ENCODE measurements at regions not wholly inside any gene's neighbourhood (a gene's known extent, or its start where the extent isn't known, plus 50 kb on each side); places are given as distances from the start of the nearest gene placed in this dataset.

- DNase-seq: no peak
- H3K4me1 ChIP-seq (ENCODE audit: control insufficient read depth in 1 of 2, insufficient read depth in 2 of 2, low read length in 2 of 2): no peaks in the 10 kb centered on the region
- WGBS, 2 donors: 85 to 93% methylated on average over 1 of the region's 1 CpG
- intact Hi-C loops (cut with DNase I): no loop called here
- H3K27me3 ChIP-seq (ENCODE audit: control insufficient read depth in 1 of 2, insufficient read depth in 2 of 2, low read length in 1 of 2): no peaks in the 10 kb centered on the region
- no peak overlapping the region for H3K4me3 ChIP-seq (ENCODE audit: low read length in 2 of 2)
- no peaks in the 10 kb centered on the region for H3K36me3 ChIP-seq (ENCODE audit: control insufficient read depth in 1 of 2, insufficient read depth in 2 of 2, low read length in 1 of 2)
- no peaks in the 10 kb centered on the region for H3K9me3 ChIP-seq (ENCODE audit: control insufficient read depth, low read length)
- no peak for ATAC-seq (ENCODE audit: low FRiP score)
- no peak overlapping the region for H3K27ac ChIP-seq (ENCODE audit: low read depth in 1 of 2, low read length in 2 of 2)
Measured at GRCh38 chr5:93161661-93162654, 419.1 kb downstream of the NR2F1-AS1 start.

- H3K27me3 ChIP-seq (ENCODE audit: control insufficient read depth in 1 of 2, insufficient read depth in 2 of 2, low read length in 1 of 2): no peaks in the 10 kb centered on the region
- H3K4me1 ChIP-seq (ENCODE audit: control insufficient read depth in 1 of 2, insufficient read depth in 2 of 2, low read length in 2 of 2): no peaks in the 10 kb centered on the region
- no peak for ATAC-seq (ENCODE audit: low FRiP score)
- H3K9me3 ChIP-seq (ENCODE audit: control insufficient read depth, low read length): no peaks in the 10 kb centered on the region
- no peak overlapping the region for H3K4me3 ChIP-seq (ENCODE audit: low read length in 2 of 2)
- WGBS, 2 donors: 72 to 82% methylated on average over 3 of the region's 3 CpGs
- no peaks in the 10 kb centered on the region for H3K36me3 ChIP-seq (ENCODE audit: control insufficient read depth in 1 of 2, insufficient read depth in 2 of 2, low read length in 1 of 2)
- H3K27ac ChIP-seq (ENCODE audit: low read depth in 1 of 2, low read length in 2 of 2): no peak overlapping the region
- no peak for DNase-seq
- intact Hi-C loops (cut with DNase I): no loop called here
Measured at GRCh38 chr5:93158841-93159240, 422.2 kb downstream of the NR2F1-AS1 start.

- Histone ChIP-seq H3K36me3 (ENCODE audit: control insufficient read depth in 1 of 2, insufficient read depth in 2 of 2, low read length in 1 of 2) (no peaks in the 10 kb centered on the region), H3K4me3 (ENCODE audit: low read length in 2 of 2) (no peak overlapping the region), H3K4me1 (ENCODE audit: control insufficient read depth in 1 of 2, insufficient read depth in 2 of 2, low read length in 2 of 2) (no peaks in the 10 kb centered on the region), H3K27ac (ENCODE audit: low read depth in 1 of 2, low read length in 2 of 2) (no peak overlapping the region), H3K27me3 (ENCODE audit: control insufficient read depth in 1 of 2, insufficient read depth in 2 of 2, low read length in 1 of 2) (no peaks in the 10 kb centered on the region), H3K9me3 (ENCODE audit: control insufficient read depth, low read length) (no peaks in the 10 kb centered on the region)
- 92 to 94% methylated on average over 5 of the region's 5 CpGs for WGBS, 2 donors
- DNase-seq (no peak), ATAC-seq (ENCODE audit: low FRiP score) (no peak)
- intact Hi-C loops (cut with DNase I): no loop called here
Measured at GRCh38 chr5:93156566-93156965, 424.5 kb downstream of the NR2F1-AS1 start.

- no peak overlapping the region for H3K4me3 ChIP-seq (ENCODE audit: low read length in 2 of 2)
- H3K36me3 ChIP-seq (ENCODE audit: control insufficient read depth in 1 of 2, insufficient read depth in 2 of 2, low read length in 1 of 2): no peaks in the 10 kb centered on the region
- no peaks in the 10 kb centered on the region for H3K9me3 ChIP-seq (ENCODE audit: control insufficient read depth, low read length)
- DNase-seq (no peak), ATAC-seq (ENCODE audit: low FRiP score) (no peak)
- intact Hi-C loops (cut with DNase I): no loop called here
- H3K27ac ChIP-seq (ENCODE audit: low read depth in 1 of 2, low read length in 2 of 2): no peak overlapping the region
- H3K27me3 ChIP-seq (ENCODE audit: control insufficient read depth in 1 of 2, insufficient read depth in 2 of 2, low read length in 1 of 2): no peaks in the 10 kb centered on the region
- no peaks in the 10 kb centered on the region for H3K4me1 ChIP-seq (ENCODE audit: control insufficient read depth in 1 of 2, insufficient read depth in 2 of 2, low read length in 2 of 2)
- 78 to 81% methylated on average over 1 of the region's 1 CpG for WGBS, 2 donors
Measured at GRCh38 chr5:93154535-93154934, 426.5 kb downstream of the NR2F1-AS1 start.

- DNase-seq (no peak), ATAC-seq (ENCODE audit: low FRiP score) (no peak)
- Histone ChIP-seq H3K4me3 (ENCODE audit: low read length in 2 of 2) (no peak overlapping the region), H3K27me3 (ENCODE audit: control insufficient read depth in 1 of 2, insufficient read depth in 2 of 2, low read length in 1 of 2) (no peaks in the 10 kb centered on the region), H3K9me3 (ENCODE audit: control insufficient read depth, low read length) (no peaks in the 10 kb centered on the region), H3K36me3 (ENCODE audit: control insufficient read depth in 1 of 2, insufficient read depth in 2 of 2, low read length in 1 of 2) (no peaks in the 10 kb centered on the region), H3K4me1 (ENCODE audit: control insufficient read depth in 1 of 2, insufficient read depth in 2 of 2, low read length in 2 of 2) (no peaks in the 10 kb centered on the region), H3K27ac (ENCODE audit: low read depth in 1 of 2, low read length in 2 of 2) (no peak overlapping the region)
- WGBS, 2 donors: 67% methylated on average over 3 of the region's 3 CpGs
- intact Hi-C loops (cut with DNase I): no loop called here
Measured at GRCh38 chr5:93153461-93153860, 427.6 kb downstream of the NR2F1-AS1 start.

- no peaks in the 10 kb centered on the region for H3K4me1 ChIP-seq (ENCODE audit: control insufficient read depth in 1 of 2, insufficient read depth in 2 of 2, low read length in 2 of 2)
- intact Hi-C loops (cut with DNase I): no loop called here
- no peak overlapping the region for H3K27ac ChIP-seq (ENCODE audit: low read depth in 1 of 2, low read length in 2 of 2)
- H3K9me3 ChIP-seq (ENCODE audit: control insufficient read depth, low read length): no peaks in the 10 kb centered on the region
- no peak overlapping the region for H3K4me3 ChIP-seq (ENCODE audit: low read length in 2 of 2)
- no peaks in the 10 kb centered on the region for H3K36me3 ChIP-seq (ENCODE audit: control insufficient read depth in 1 of 2, insufficient read depth in 2 of 2, low read length in 1 of 2)
- ATAC-seq (ENCODE audit: low FRiP score) (no peak), DNase-seq (no peak)
- H3K27me3 ChIP-seq (ENCODE audit: control insufficient read depth in 1 of 2, insufficient read depth in 2 of 2, low read length in 1 of 2): no peaks in the 10 kb centered on the region
- WGBS, 2 donors: 63 to 75% methylated on average over 5 of the region's 5 CpGs
Measured at GRCh38 chr5:93151896-93152295, 429.1 kb downstream of the NR2F1-AS1 start.

GRCh38 chr5:93151121-93151520 is 429.9 kb downstream of the NR2F1-AS1 start:
- Histone ChIP-seq H3K4me1 (ENCODE audit: control insufficient read depth in 1 of 2, insufficient read depth in 2 of 2, low read length in 2 of 2) (peaks cover 0 to 2% of the 10 kb centered on the region in 2 donors), H3K4me3 (ENCODE audit: low read length in 2 of 2) (no peak overlapping the region), H3K36me3 (ENCODE audit: control insufficient read depth in 1 of 2, insufficient read depth in 2 of 2, low read length in 1 of 2) (no peaks in the 10 kb centered on the region), H3K27me3 (ENCODE audit: control insufficient read depth in 1 of 2, insufficient read depth in 2 of 2, low read length in 1 of 2) (no peaks in the 10 kb centered on the region), H3K9me3 (ENCODE audit: control insufficient read depth, low read length) (no peaks in the 10 kb centered on the region), H3K27ac (ENCODE audit: low read depth in 1 of 2, low read length in 2 of 2) (no peak overlapping the region)
- DNase-seq (no peak), ATAC-seq (ENCODE audit: low FRiP score) (no peak)
- intact Hi-C loops (cut with DNase I): no loop called here

GRCh38 chr5:93150311-93151012 is 430.6 kb downstream of the NR2F1-AS1 start:
- WGBS, 2 donors: 95 to 96% methylated on average over 3 of the region's 3 CpGs
- Histone ChIP-seq H3K4me1 (ENCODE audit: control insufficient read depth in 1 of 2, insufficient read depth in 2 of 2, low read length in 2 of 2) (peaks cover 0 to 2% of the 10 kb centered on the region in 2 donors), H3K27me3 (ENCODE audit: control insufficient read depth in 1 of 2, insufficient read depth in 2 of 2, low read length in 1 of 2) (no peaks in the 10 kb centered on the region), H3K9me3 (ENCODE audit: control insufficient read depth, low read length) (no peaks in the 10 kb centered on the region), H3K4me3 (ENCODE audit: low read length in 2 of 2) (no peak overlapping the region), H3K36me3 (ENCODE audit: control insufficient read depth in 1 of 2, insufficient read depth in 2 of 2, low read length in 1 of 2) (no peaks in the 10 kb centered on the region), H3K27ac (ENCODE audit: low read depth in 1 of 2, low read length in 2 of 2) (no peak overlapping the region)
- intact Hi-C loops (cut with DNase I): no loop called here
- no peak for ATAC-seq (ENCODE audit: low FRiP score)
- no peak for DNase-seq

GRCh38 chr5:93145767-93146166 is 435.3 kb downstream of the NR2F1-AS1 start:
- intact Hi-C loops (cut with DNase I): no loop called here
- Histone ChIP-seq H3K36me3 (ENCODE audit: control insufficient read depth in 1 of 2, insufficient read depth in 2 of 2, low read length in 1 of 2) (no peaks in the 10 kb centered on the region), H3K4me3 (ENCODE audit: low read length in 2 of 2) (no peak overlapping the region), H3K27ac (ENCODE audit: low read depth in 1 of 2, low read length in 2 of 2) (no peak overlapping the region), H3K9me3 (ENCODE audit: control insufficient read depth, low read length) (no peaks in the 10 kb centered on the region), H3K4me1 (ENCODE audit: control insufficient read depth in 1 of 2, insufficient read depth in 2 of 2, low read length in 2 of 2) (peaks cover 0 to 2% of the 10 kb centered on the region in 2 donors), H3K27me3 (ENCODE audit: control insufficient read depth in 1 of 2, insufficient read depth in 2 of 2, low read length in 1 of 2) (no peaks in the 10 kb centered on the region)
- 27% methylated on average over 2 of the region's 2 CpGs for WGBS, 2 donors
- no peak for DNase-seq
- no peak for ATAC-seq (ENCODE audit: low FRiP score)
